Stimulated activated CD4-positive, alpha-beta T cell treated with anti-CD3 and anti-CD28 coated beads, Interleukin-1b, Interleukin-23, amount 100 ng/mL, for 4 hours (primary cell): ENCODE measurements at regions not wholly inside any gene's neighbourhood (a gene's known extent, or its start where the extent isn't known, plus 50 kb on each side); places are given as distances from the start of the nearest gene placed in this dataset.
"Not testable (repeated sequence)": the region's sequence is repeated elsewhere in the genome, so short reads cannot be mapped to it uniquely, and the experiment has no call there.

Source experiments
- DNase-seq, 2 donors: peaks; one replicate each; pipeline ENCODE4 v3.0.0-alpha.2; 2020; ENCODE audit warnings: low read depth in 2 of 2

- DNase-seq: no peak
Observed at GRCh38 chr1:89436856-89437255, 73.0 kb downstream of the GBP6 start.

- not testable (repeated sequence) for DNase-seq
Observed at GRCh38 chr1:89438301-89438700, 74.4 kb downstream of the GBP6 start.

GRCh38 chr1:89440911-89441310, 77.1 kb downstream of the GBP6 start:
- DNase-seq: no peak

- no peak for DNase-seq
Observed at GRCh38 chr1:89444791-89445190, 79.8 kb upstream of the LRRC8B start.

- no peak for DNase-seq
Observed at GRCh38 chr1:89451011-89451410, 73.6 kb upstream of the LRRC8B start.

GRCh38 chr1:89453123-89453972, 71.3 kb upstream of the LRRC8B start:
- DNase-seq: no peak

- DNase-seq: peak; percentile 33 to 46
Observed at GRCh38 chr1:89454845-89455521, 69.6 kb upstream of the LRRC8B start.

- no peak for DNase-seq
Observed at GRCh38 chr1:89457046-89457445, 67.6 kb upstream of the LRRC8B start.

GRCh38 chr1:89459081-89459480, 65.5 kb upstream of the LRRC8B start:
- DNase-seq: no peak

GRCh38 chr1:89460325-89460724, 64.3 kb upstream of the LRRC8B start:
- no peak for DNase-seq

GRCh38 chr1:89462250-89462649, 62.4 kb upstream of the LRRC8B start:
- no peak for DNase-seq

- DNase-seq: no peak
Observed at GRCh38 chr1:89464008-89464407, 60.6 kb upstream of the LRRC8B start.

GRCh38 chr1:89465201-89465600, 59.4 kb upstream of the LRRC8B start:
- DNase-seq: no peak

- DNase-seq: no peak
Observed at GRCh38 chr1:89466307-89466930, 58.2 kb upstream of the LRRC8B start.

GRCh38 chr1:89472253-89472652, 52.4 kb upstream of the LRRC8B start:
- DNase-seq: no peak

- no peak for DNase-seq
Observed at GRCh38 chr1:89472886-89473417, 51.7 kb upstream of the LRRC8B start.
